ENCODE measurements at regions not wholly inside any gene's neighbourhood (a gene's known extent, or its start where the extent isn't known, plus 50 kb on each side); places are given as distances from the start of the nearest gene placed in this dataset.

GRCh38 chr13:80083853-80084676, 256.9 kb downstream of the SPRY2 start:
- TF ChIP-seq POLR2A (IDR thresholded peaks at IDR 0.05) (no peak), CTCF (IDR thresholded peaks at IDR 0.05) (no peak)
